NT2/D1 (cell line): ENCODE measurements at regions not wholly inside any gene's neighbourhood (a gene's known extent, or its start where the extent isn't known, plus 50 kb on each side); places are given as distances from the start of the nearest gene placed in this dataset.

Experiments used
- YY1 ChIP-seq: IDR thresholded peaks from 2 replicates; pipeline ENCODE4 v1.6.1; 2011; ENCODE audit not compliant: insufficient read length, insufficient read depth
- ZNF274 ChIP-seq: IDR thresholded peaks from 2 replicates; pipeline ENCODE4 v1.6.1; 2011; ENCODE audit warnings: mild to moderate bottlenecking, low read depth, low read length

DNA sequence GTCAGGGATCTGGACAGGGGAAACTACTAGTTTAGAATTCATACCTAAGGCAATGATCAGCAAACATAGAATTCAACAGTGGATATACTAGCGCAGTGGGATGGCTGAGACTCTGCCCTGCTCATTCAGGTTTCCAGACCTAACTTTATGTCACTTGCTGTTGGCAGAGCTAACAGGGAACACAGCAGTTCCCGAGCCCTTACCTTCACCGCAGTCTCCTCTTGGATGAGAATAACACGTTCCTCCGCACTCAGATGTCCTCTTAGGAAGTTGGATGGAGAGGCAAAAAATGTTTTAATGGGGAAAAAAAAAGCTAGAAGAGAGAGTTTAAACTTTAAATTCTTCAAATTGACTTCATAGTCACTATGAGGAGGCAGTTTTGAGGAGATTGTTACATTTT, 159.7 kb upstream of the FREM2 start:
- TF ChIP-seq YY1 (no peak), ZNF274 (no peak)
